H1 (cell line): ENCODE measurements at regions not wholly inside any gene's neighbourhood (a gene's known extent, or its start where the extent isn't known, plus 50 kb on each side); places are given as distances from the start of the nearest gene placed in this dataset.

ENCODE experiments used
- CTCF ChIA-PET: fragments of 300-600 bp; sonication (Branson Sonifier 250); formaldehyde crosslinking; loops from one replicate; lab custom pipeline; 2021; ENCODE audit not compliant: partially characterized antibody; lab: Charles Lee
- POLR2A ChIA-PET: fragments of 300-600 bp; sonication (Branson Sonifier 250); formaldehyde crosslinking; loops from one replicate; lab custom pipeline; 2021; ENCODE audit warnings: inconsistent platforms; ENCODE audit not compliant: partially characterized antibody; lab: Charles Lee
- DNase-seq, 2 experiments: peaks; one replicate each; pipeline versions ENCODE4 v3.0.0 to v3.0.0-alpha.2; 2010 to 2022; ENCODE audit warnings: low spot score in 2 of 2, low read depth in 1 of 2, mixed read lengths in 1 of 2
- FAIRE-seq: peaks from 2 replicates; lab custom pipeline; 2011; peaks lifted over from hg19 to GRCh38; lab: Jason Lieb, UNC
- H2AFZ ChIP-seq: 2 replicates; pipeline ENCODE4 v1.8.1; 2012; ENCODE audit warnings: low read length, inconsistent platforms
- H2AK5ac ChIP-seq: 2 replicates; pipeline ENCODE4 v1.6.1; 2013; ENCODE audit warnings: low read depth, low read length
- H2BK120ac ChIP-seq: replicated peaks from 2 replicates; pipeline ENCODE3; 2013; ENCODE audit warnings: low read depth, low read length, inconsistent platforms
- H2BK12ac ChIP-seq: 2 replicates; pipeline ENCODE4 v1.6.1; 2013; ENCODE audit warnings: low read depth, low read length
- H2BK15ac ChIP-seq: 2 replicates; pipeline ENCODE4 v1.6.1; 2013; ENCODE audit warnings: low read length
- H2BK20ac ChIP-seq: 2 replicates; pipeline ENCODE4 v1.6.1; 2013; ENCODE audit warnings: low read length
- H2BK5ac ChIP-seq: 2 replicates; pipeline ENCODE4 v1.6.1; 2013; ENCODE audit warnings: low read depth, low read length
- H3K14ac ChIP-seq: 2 replicates; pipeline ENCODE4 v1.6.1; 2013; ENCODE audit warnings: inconsistent platforms; ENCODE audit not compliant: insufficient read length
- H3K18ac ChIP-seq: 2 replicates; pipeline ENCODE4 v1.6.1; 2013; ENCODE audit warnings: low read length; ENCODE audit errors: extremely low read depth
- H3K23ac ChIP-seq: 2 replicates; pipeline ENCODE4 v1.6.1; 2013; ENCODE audit warnings: inconsistent platforms; ENCODE audit not compliant: insufficient read length
- H3K23me2 ChIP-seq: 2 replicates; pipeline ENCODE4 v1.6.1; 2013; ENCODE audit warnings: low read depth, low read length
- H3K27ac ChIP-seq: 2 replicates; pipeline ENCODE4 v1.6.1; 2011; ENCODE audit warnings: low read depth, low read length, inconsistent platforms
- H3K27me3 ChIP-seq, 4 experiments: replicated peaks in 1 of 4; 1 replicate in 1 of 4; 2 replicates in 3 of 4; pipeline versions ENCODE4 v1.6.1 to v1.8.1; 2011 to 2013; ENCODE audit warnings: low read length in 3 of 4, mild to moderate bottlenecking in 3 of 4, inconsistent platforms in 2 of 4, mixed read lengths in 2 of 4, moderate library complexity in 1 of 4; ENCODE audit not compliant: control insufficient read depth in 3 of 4, insufficient read depth in 3 of 4; ENCODE audit errors: extremely low read depth in 1 of 4
- H3K36me3 ChIP-seq, 4 experiments: 2 replicates each; pipeline versions ENCODE4 v1.6.1 to v1.8.1; 2011 to 2013; ENCODE audit warnings: mild to moderate bottlenecking in 4 of 4, low read length in 3 of 4, moderate library complexity in 2 of 4, control low read depth in 1 of 4, inconsistent platforms in 1 of 4; ENCODE audit not compliant: insufficient read depth in 4 of 4, control insufficient read depth in 2 of 4
- H3K4ac ChIP-seq: replicated peaks from 2 replicates; pipeline ENCODE3; 2013; ENCODE audit warnings: low read length, low read depth, mixed read lengths, inconsistent platforms; ENCODE audit not compliant: insufficient read length
- H3K4me1 ChIP-seq, 4 experiments: replicated peaks in 1 of 4; 1 replicate in 1 of 4; 2 replicates in 3 of 4; pipeline versions ENCODE4 v1.6.1 to v1.8.1; 2011 to 2013; ENCODE audit warnings: low read length in 3 of 4, inconsistent platforms in 2 of 4, mixed read lengths in 1 of 4; ENCODE audit not compliant: insufficient read depth in 4 of 4, control insufficient read depth in 3 of 4
- H3K4me2 ChIP-seq, 2 experiments: 2 replicates each; pipeline versions ENCODE4 v1.6.1 to v1.8.1; 2011 to 2013; ENCODE audit warnings: low read depth in 2 of 2, low read length in 2 of 2, control low read depth in 1 of 2, inconsistent platforms in 1 of 2, mild to moderate bottlenecking in 1 of 2; ENCODE audit not compliant: insufficient read depth in 1 of 2
- H3K4me3 ChIP-seq, 4 experiments: fragments of 200-600, 300-600 bp in 1 of 4; sonication (generic), shearing (Covaris generic), sonication (Bioruptor Twin) in 1 of 4; 2 replicates each; pipeline versions ENCODE4 v1.5.1 to v1.8.1; 2011 to 2016; ENCODE audit warnings: low read length in 4 of 4, low read depth in 3 of 4, control low read depth in 2 of 4, inconsistent platforms in 2 of 4, mild to moderate bottlenecking in 2 of 4, mixed read lengths in 1 of 4, moderate library complexity in 1 of 4; ENCODE audit not compliant: insufficient read depth in 2 of 4; ENCODE audit errors: extremely low read depth in 1 of 4
- H3K56ac ChIP-seq: replicated peaks from 2 replicates; pipeline ENCODE3; 2013; ENCODE audit warnings: low read depth, mild to moderate bottlenecking, mixed read lengths, low read length, inconsistent platforms; ENCODE audit not compliant: insufficient read length
- H3K79me1 ChIP-seq: 2 replicates; pipeline ENCODE4 v1.6.1; 2013; ENCODE audit warnings: low read depth, low read length, control low read depth
- H3K79me2 ChIP-seq, 2 experiments: 2 replicates each; pipeline versions ENCODE4 v1.6.1 to v1.8.1; 2012 to 2013; ENCODE audit warnings: low read length in 2 of 2, mild to moderate bottlenecking in 2 of 2, inconsistent platforms in 1 of 2; ENCODE audit not compliant: insufficient read depth in 2 of 2, control insufficient read depth in 1 of 2
- H3K9ac ChIP-seq, 4 experiments: replicated peaks in 1 of 4; 1 replicate in 1 of 4; 2 replicates in 3 of 4; pipeline versions ENCODE4 v1.6.1 to v1.8.1; 2011 to 2013; ENCODE audit warnings: low read depth in 3 of 4, low read length in 3 of 4, control low read depth in 2 of 4, mild to moderate bottlenecking in 2 of 4, moderate library complexity in 2 of 4, inconsistent platforms in 1 of 4; ENCODE audit errors: extremely low read depth in 1 of 4
- H3K9me3 ChIP-seq, 2 experiments: 2 replicates each; pipeline versions ENCODE4 v1.6.1 to v1.8.1; 2012 to 2013; ENCODE audit warnings: mild to moderate bottlenecking in 2 of 2, moderate library complexity in 2 of 2, control low read depth in 1 of 2, inconsistent platforms in 1 of 2, low read depth in 1 of 2, low read length in 1 of 2, mixed read lengths in 1 of 2; ENCODE audit not compliant: insufficient read depth in 2 of 2
- H4K20me1 ChIP-seq, 2 experiments: replicated peaks in 1 of 2; 2 replicates each; pipeline versions ENCODE3 to v1.8.1; 2011 to 2013; ENCODE audit warnings: inconsistent platforms in 2 of 2, low read length in 2 of 2, mild to moderate bottlenecking in 1 of 2; ENCODE audit not compliant: insufficient read depth in 2 of 2, control insufficient read depth in 1 of 2
- H4K5ac ChIP-seq: 2 replicates; pipeline ENCODE4 v1.6.1; 2013; ENCODE audit warnings: low read length, low read depth, mixed read lengths, inconsistent platforms; ENCODE audit not compliant: insufficient read length
- H4K8ac ChIP-seq: 2 replicates; pipeline ENCODE4 v1.8.0; 2013; ENCODE audit warnings: mild to moderate bottlenecking, moderate library complexity, low read length, inconsistent platforms; ENCODE audit not compliant: insufficient read depth; ENCODE audit errors: extremely low read depth
- H4K91ac ChIP-seq: replicated peaks from 2 replicates; pipeline ENCODE3; 2013; ENCODE audit warnings: low read length, mixed read lengths, inconsistent platforms; ENCODE audit not compliant: insufficient read length
- BRCA1 ChIP-seq: IDR thresholded peaks from 2 replicates; pipeline ENCODE4 v1.6.1; 2012; ENCODE audit warnings: low read depth, low read length, improper control_type of control experiment
- CHD1 ChIP-seq: IDR thresholded peaks from 2 replicates; pipeline ENCODE4 v1.6.1; 2012; ENCODE audit warnings: low read depth, low read length, improper control_type of control experiment
- E2F6 ChIP-seq: IDR thresholded peaks from 2 replicates; pipeline ENCODE4 v1.6.1; 2012; ENCODE audit warnings: inconsistent platforms
- EZH2 ChIP-seq: fragments of 200-600 bp; sonication (generic); IDR thresholded peaks from 2 replicates; pipeline ENCODE4 v1.7.1; 2012; ENCODE audit warnings: low read depth, mild to moderate bottlenecking, moderate library complexity, low read length, inconsistent platforms; ENCODE audit not compliant: severe bottlenecking
- KDM1A ChIP-seq: fragments of 200-600, 300-600 bp; sonication (generic); IDR thresholded peaks from 2 replicates; pipeline ENCODE4 v1.7.1; 2016; ENCODE audit warnings: mild to moderate bottlenecking, low read length, borderline replicate concordance
- KDM4A ChIP-seq: IDR thresholded peaks from one replicate; pipeline ENCODE4 v1.7.1; 2012; ENCODE audit warnings: low read depth, mild to moderate bottlenecking, moderate library complexity, low read length, inconsistent platforms; ENCODE audit not compliant: severe bottlenecking
- MAX ChIP-seq: IDR thresholded peaks from 2 replicates; pipeline ENCODE4 v1.6.1; 2012; ENCODE audit warnings: inconsistent platforms
- RFX5 ChIP-seq: IDR thresholded peaks from 2 replicates; pipeline ENCODE4 v1.6.1; 2011; ENCODE audit warnings: low read depth, low read length, improper control_type of control experiment, borderline replicate concordance
- RNF2 ChIP-seq: fragments of 200-900, 300-1000 bp; sonication (generic); IDR thresholded peaks from 2 replicates; pipeline ENCODE4 v1.7.1; 2016; ENCODE audit warnings: borderline replicate concordance, low read depth, mild to moderate bottlenecking, antibody characterized with exemption, low read length; ENCODE audit not compliant: poor library complexity, severe bottlenecking; ENCODE audit errors: missing control alignments
- SIN3A ChIP-seq, 2 experiments: IDR thresholded peaks in 1 of 2; conservative IDR thresholded peaks in 1 of 2; 2 replicates each; pipeline ENCODE4 v1.6.1; 2011 to 2012; ENCODE audit warnings: low read length in 2 of 2, improper control_type of control experiment in 1 of 2, low read depth in 1 of 2, mild to moderate bottlenecking in 1 of 2
- SIX5 ChIP-seq: IDR thresholded peaks from 2 replicates; pipeline ENCODE4 v1.6.1; 2011; ENCODE audit warnings: mild to moderate bottlenecking, low read depth, low read length
- SP2 ChIP-seq: IDR thresholded peaks from 2 replicates; pipeline ENCODE4 v1.6.1; 2012; ENCODE audit warnings: mild to moderate bottlenecking, low read length, inconsistent platforms
- SP4 ChIP-seq: IDR thresholded peaks from 2 replicates; pipeline ENCODE4 v1.6.1; 2012; ENCODE audit warnings: low read length, inconsistent platforms
- WGBS, 2 experiments: shearing (Covaris generic) in 1 of 2; methylation state at CpG; one replicate each; pipeline versions ENCODE4 v1.1.6 to v1.1.7; 2013 to 2015; ENCODE audit warnings: low lambda C conversion rate in 2 of 2, mixed read lengths in 2 of 2, inconsistent platforms in 1 of 2, low coverage in 1 of 2, missing lambda C conversion rate in 1 of 2; ENCODE audit not compliant: insufficient replicate concordance in 2 of 2, insufficient coverage in 1 of 2, insufficient read length in 1 of 2; ENCODE audit errors: extremely low coverage in 1 of 2, missing lambda C conversion rate in 1 of 2; 5-methylcytosine and 5-hydroxymethylcytosine counted together

- no peak overlapping the region for H3K4me2 ChIP-seq
- no peaks in the 10 kb centered on the region for H3K23me2 ChIP-seq
- FAIRE-seq = no peak
- no peak overlapping the region for H2AK5ac ChIP-seq
- H3K79me2 ChIP-seq = no peaks in the 10 kb centered on the region
- H3K14ac ChIP-seq = no peak overlapping the region
- H4K5ac ChIP-seq = no peak overlapping the region
- no peaks in the 10 kb centered on the region for H3K4me1 ChIP-seq
- no peak overlapping the region for H2AFZ ChIP-seq
- H4K91ac ChIP-seq = no peak overlapping the region
- WGBS, 2 experiments = 93% methylated on average over 1 of the region's 1 CpG; no CpG with 5 or more reads in 1 of the 2 experiments
- no peak overlapping the region for H3K9ac ChIP-seq
- no peak overlapping the region for H3K4ac ChIP-seq
- H3K4me3 ChIP-seq = no peak overlapping the region
- H3K27me3 ChIP-seq = no peaks in the 10 kb centered on the region
- H3K18ac ChIP-seq = no peak overlapping the region
- H3K23ac ChIP-seq = no peak overlapping the region
- no peak overlapping the region for H3K27ac ChIP-seq
- POLR2A ChIA-PET = no interaction called here
- DNase-seq = no peak
- no peak overlapping the region for H2BK120ac ChIP-seq
- CTCF ChIA-PET = interaction anchor here (0.5 to 1.6 kb wide), 4 partner anchors 222 to 894 kb away, joined by 3 read pairs; no protein-coding TSS in a partner anchor
- no peak overlapping the region for H2BK5ac ChIP-seq
- H2BK20ac ChIP-seq = no peak overlapping the region
- no peaks in the 10 kb centered on the region for H3K9me3 ChIP-seq
- peaks cover 0 to 1% of the 10 kb centered on the region in 2 experiments for H4K20me1 ChIP-seq
- no peak overlapping the region for H4K8ac ChIP-seq
- H3K36me3 ChIP-seq = no peaks in the 10 kb centered on the region
- no peak overlapping the region for H3K56ac ChIP-seq
- H2BK15ac ChIP-seq = no peak overlapping the region
- no peak overlapping the region for H2BK12ac ChIP-seq
- no peaks in the 10 kb centered on the region for H3K79me1 ChIP-seq
- TF ChIP-seq E2F6 (no peak), KDM1A (no peak), SIX5 (no peak), SP2 (no peak), RNF2 (no peak), RFX5 (no peak), CHD1 (no peak), SP4 (no peak), SIN3A (conservative IDR thresholded peaks at IDR 0.05 in 1 of 2, IDR thresholded peaks at IDR 0.05 in 1 of 2; ENCODE audit: low read depth in 1 of 2, low read length in 2 of 2) (no peak), EZH2 (no peak), BRCA1 (no peak), MAX (no peak), KDM4A (no peak)
Observed at GRCh38 chr6:122200440-122200839, 199.0 kb upstream of the HSF2 start.
